ENCODE measurements at regions not wholly inside any gene's neighbourhood (a gene's known extent, or its start where the extent isn't known, plus 50 kb on each side); places are given as distances from the start of the nearest gene placed in this dataset.

- ChIA-PET POLR2A (interaction anchor here (0.7 kb wide), 1 partner anchor 363 kb away, joined by 3 read pairs; no protein-coding TSS in a partner anchor), CTCF (interaction anchor here (0.6 to 0.7 kb wide), 2 partner anchors 8 to 220 kb away, joined by 3 to 4 read pairs; no protein-coding TSS in a partner anchor)
- no peak for TF ChIP-seq CTCF (IDR thresholded peaks at IDR 0.05; ENCODE audit: insufficient read depth, low read depth, low read length)
- Histone ChIP-seq H3K27me3 (ENCODE audit: control insufficient read depth, insufficient read depth, low read length) (no peaks in the 10 kb centered on the region), H3K4me3 (ENCODE audit: low read depth, low read length) (no peak overlapping the region), H3K36me3 (ENCODE audit: control insufficient read depth, insufficient read depth, low read length) (no peaks in the 10 kb centered on the region)
- no peak for DNase-seq (ENCODE audit: low read depth)
These were observed 92.8 kb downstream of the HNRNPLL start for GRCh38 chr2:38509947-38510326.

- CTCF ChIA-PET = interaction anchor here (0.6 to 0.7 kb wide), 2 partner anchors 9 to 219 kb away, joined by 3 to 4 read pairs; no protein-coding TSS in a partner anchor
- no peak for TF ChIP-seq CTCF (IDR thresholded peaks at IDR 0.05; ENCODE audit: insufficient read depth, low read depth, low read length)
- POLR2A ChIA-PET = interaction anchor here (0.7 kb wide), 1 partner anchor 363 kb away, joined by 3 read pairs; no protein-coding TSS in a partner anchor
- DNase-seq (ENCODE audit: low read depth) = peak; percentile 35
- Histone ChIP-seq H3K27me3 (ENCODE audit: control insufficient read depth, insufficient read depth, low read length) (no peaks in the 10 kb centered on the region), H3K4me3 (ENCODE audit: low read depth, low read length) (no peak overlapping the region), H3K36me3 (ENCODE audit: control insufficient read depth, insufficient read depth, low read length) (no peaks in the 10 kb centered on the region)
These were observed 93.3 kb downstream of the HNRNPLL start for GRCh38 chr2:38509314-38509946.

- TF ChIP-seq CTCF (IDR thresholded peaks at IDR 0.05; ENCODE audit: insufficient read depth, low read depth, low read length) = no peak
- CTCF ChIA-PET = interaction anchor here (0.6 to 1.7 kb wide), 6 partner anchors 9 to 219 kb away, joined by 3 to 8 read pairs (median 4); no protein-coding TSS in a partner anchor
These were observed 94.3 kb downstream of the HNRNPLL start for GRCh38 chr2:38508311-38509039.

GRCh38 chr2:38507712-38508111 lies 95.0 kb downstream of the HNRNPLL start:
- POLR2A ChIA-PET = interaction anchor here (0.6 kb wide), 1 partner anchor 131 kb away, joined by 3 read pairs; the partner anchor contains the start of gene ATL2
- no peak for TF ChIP-seq CTCF (IDR thresholded peaks at IDR 0.05; ENCODE audit: insufficient read depth, low read depth, low read length)
- Histone ChIP-seq H3K4me3 (ENCODE audit: low read depth, low read length) (no peak overlapping the region), H3K36me3 (ENCODE audit: control insufficient read depth, insufficient read depth, low read length) (no peaks in the 10 kb centered on the region), H3K27me3 (ENCODE audit: control insufficient read depth, insufficient read depth, low read length) (peaks cover 7% of the 10 kb centered on the region)
- DNase-seq (ENCODE audit: low read depth) = no peak
- CTCF ChIA-PET = interaction anchor here (0.6 to 1.7 kb wide), 7 partner anchors 10 to 218 kb away, joined by 3 to 8 read pairs (median 4); no protein-coding TSS in a partner anchor

More at GRCh38 chr2:38508311-38509039, 94.3 kb downstream of the HNRNPLL start:
- no peak for DNase-seq (ENCODE audit: low read depth)
- Histone ChIP-seq H3K4me3 (ENCODE audit: low read depth, low read length) (no peak overlapping the region), H3K36me3 (ENCODE audit: control insufficient read depth, insufficient read depth, low read length) (no peaks in the 10 kb centered on the region), H3K27me3 (ENCODE audit: control insufficient read depth, insufficient read depth, low read length) (peaks cover 4% of the 10 kb centered on the region)
- POLR2A ChIA-PET = interaction anchor here (0.6 kb wide), 1 partner anchor 131 kb away, joined by 3 read pairs; the partner anchor contains the start of gene ATL2

- peak; percentile 67 for DNase-seq (ENCODE audit: low read depth)
- no peak overlapping the region for H3K4me3 ChIP-seq (ENCODE audit: low read depth, low read length)
- POLR2A ChIA-PET = no interaction called here
- peaks cover 15% of the 10 kb centered on the region for H3K27me3 ChIP-seq (ENCODE audit: control insufficient read depth, insufficient read depth, low read length)
- H3K36me3 ChIP-seq (ENCODE audit: control insufficient read depth, insufficient read depth, low read length) = no peaks in the 10 kb centered on the region
- TF ChIP-seq CTCF (IDR thresholded peaks at IDR 0.05; ENCODE audit: insufficient read depth, low read depth, low read length) = no peak
- CTCF ChIA-PET = no interaction called here
These were observed 96.9 kb downstream of the HNRNPLL start for GRCh38 chr2:38505779-38506178.

Data from BJ (cell line).